ENCODE measurements at regions not wholly inside any gene's neighbourhood (a gene's known extent, or its start where the extent isn't known, plus 50 kb on each side); places are given as distances from the start of the nearest gene placed in this dataset.

- no peak for TF ChIP-seq CTCF (IDR thresholded peaks at IDR 0.05)
- no peak for TF ChIP-seq EP300 (IDR thresholded peaks at IDR 0.05)
- TF ChIP-seq POLR2A (IDR thresholded peaks at IDR 0.05) = no peak
Observed at GRCh38 chr6:1002989-1003388, 308.9 kb upstream of the FOXQ1 start.

Measured in tibial nerve (tissue), 4 donors.